Caco-2 (cell line): ENCODE measurements at regions not wholly inside any gene's neighbourhood (a gene's known extent, or its start where the extent isn't known, plus 50 kb on each side); places are given as distances from the start of the nearest gene placed in this dataset.

Experiments used
- BruUV-seq: library from RNA; stranded (reverse); fragments of 400-500 nt; replicated peaks from 2 replicates; lab custom pipeline; 2021; lab: Mats Ljungman, UMichigan
- CTCF ChIA-PET: fragments of 300-600 bp; sonication (Branson Sonifier 250); formaldehyde crosslinking; loops from one replicate; lab custom pipeline; 2022; ENCODE audit warnings: antibody characterized with exemption; lab: Charles Lee
- POLR2A ChIA-PET: fragments of 300-600 bp; sonication (Branson Sonifier 250); formaldehyde crosslinking; loops from one replicate; lab custom pipeline; 2022; ENCODE audit warnings: antibody characterized with exemption; lab: Charles Lee
- DNase-seq, 2 experiments: peaks; one replicate each; pipeline versions ENCODE4 v3.0.0 to v3.0.0-alpha.2; 2020 to 2022
- H3K27me3 ChIP-seq: replicated peaks from 2 replicates; pipeline ENCODE4 v1.6.0; 2011; ENCODE audit warnings: low read length; ENCODE audit not compliant: control insufficient read depth, insufficient read depth
- H3K36me3 ChIP-seq: 2 replicates; pipeline ENCODE4 v1.5.1; 2011; ENCODE audit warnings: low read length; ENCODE audit not compliant: control insufficient read depth, insufficient read depth
- H3K4me1 ChIP-seq: fragments of 250-450 bp; sonication (Bioruptor Pico); 2 replicates; pipeline ENCODE4 v1.5.1; 2020; ENCODE audit warnings: mild to moderate bottlenecking
- H3K4me3 ChIP-seq: 2 replicates; pipeline ENCODE4 v1.5.1; 2011; ENCODE audit warnings: low read depth, mild to moderate bottlenecking, control low read depth, low read length
- H3K9me3 ChIP-seq: fragments of 250-450 bp; sonication (Bioruptor Pico); 2 replicates; pipeline ENCODE4 v1.5.1; 2020; ENCODE audit warnings: mild to moderate bottlenecking, moderate library complexity
- H3K27ac Mint-ChIP-seq: one replicate; pipeline ENCODE4 v1.8.0; 2022; ENCODE audit warnings: mixed read lengths; ENCODE audit not compliant: unreplicated experiment
- H3K27me3 Mint-ChIP-seq: one replicate; pipeline ENCODE4 v1.8.0; 2022; ENCODE audit warnings: mixed read lengths; ENCODE audit not compliant: insufficient read depth, unreplicated experiment
- H3K36me3 Mint-ChIP-seq: one replicate; pipeline ENCODE4 v1.8.0; 2022; ENCODE audit warnings: mild to moderate bottlenecking, mixed read lengths; ENCODE audit not compliant: insufficient read depth, unreplicated experiment
- H3K4me1 Mint-ChIP-seq: one replicate; pipeline ENCODE4 v1.8.0; 2022; ENCODE audit warnings: low read depth, mixed read lengths; ENCODE audit not compliant: unreplicated experiment
- H3K4me3 Mint-ChIP-seq: one replicate; pipeline ENCODE4 v1.8.0; 2022; ENCODE audit warnings: mild to moderate bottlenecking, moderate library complexity, mixed read lengths; ENCODE audit not compliant: unreplicated experiment
- H3K9me3 Mint-ChIP-seq: one replicate; pipeline ENCODE4 v1.8.0; 2022; ENCODE audit warnings: mixed read lengths; ENCODE audit not compliant: unreplicated experiment
- intact Hi-C: fragments of 100-400 bp; cut with micrococcal nuclease; formaldehyde crosslinking; loops from one replicate; pipeline ENCODE4 v1.10.0; 2022; ENCODE audit not compliant: unreplicated experiment
- TF ChIP-seq, protein P1 (sequence below), 2 experiments: fragments of 200-600 bp in 1 of 2; IDR thresholded peaks; 1 replicate in 1 of 2; 2 replicates in 1 of 2; pipeline versions ENCODE4 v1.5.1 to v1.8.0; 2011 to 2022; ENCODE audit warnings: antibody characterized with exemption in 1 of 2, control low read depth in 1 of 2, inconsistent platforms in 1 of 2, low read depth in 1 of 2, low read length in 1 of 2, mild to moderate bottlenecking in 1 of 2, moderate library complexity in 1 of 2; ENCODE audit not compliant: insufficient read depth in 1 of 2, severe bottlenecking in 1 of 2, unreplicated experiment in 1 of 2

DNA sequence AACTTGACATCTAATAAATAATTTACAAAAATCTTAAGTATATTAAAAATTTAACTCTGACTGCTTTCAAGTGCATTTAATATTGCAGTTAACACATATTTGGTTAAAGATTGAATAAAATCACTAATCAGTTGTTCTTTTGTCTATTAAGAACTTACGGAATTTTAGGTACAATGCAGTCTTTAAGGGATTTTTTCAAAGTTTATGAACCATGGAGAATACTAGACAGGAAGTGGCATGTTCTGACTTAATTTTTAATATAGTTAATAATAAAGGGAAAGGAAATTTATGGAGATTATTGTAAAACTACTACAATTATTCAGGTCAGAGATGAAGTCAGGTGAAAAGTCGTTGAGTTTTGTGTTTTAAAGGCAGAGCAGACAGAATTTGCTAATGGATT is 240.9 kb downstream of the CALCRL start:
- H3K27ac Mint-ChIP-seq: no peak overlapping the region
- no peaks in the 10 kb centered on the region for H3K9me3 Mint-ChIP-seq
- DNase-seq: no peak
- ChIA-PET CTCF (no interaction called here), POLR2A (no interaction called here)
- Histone ChIP-seq H3K4me3 (no peak overlapping the region), H3K9me3 (no peaks in the 10 kb centered on the region), H3K4me1 (no peaks in the 10 kb centered on the region; the same call in 1 of the 2 replicates), H3K36me3 (no peaks in the 10 kb centered on the region), H3K27me3 (no peaks in the 10 kb centered on the region)
- intact Hi-C loops: no loop called here
- H3K36me3 Mint-ChIP-seq: no peaks in the 10 kb centered on the region
- H3K27me3 Mint-ChIP-seq: no peaks in the 10 kb centered on the region
- no peaks in the 10 kb centered on the region for H3K4me1 Mint-ChIP-seq
- TF ChIP-seq, protein P1, sequence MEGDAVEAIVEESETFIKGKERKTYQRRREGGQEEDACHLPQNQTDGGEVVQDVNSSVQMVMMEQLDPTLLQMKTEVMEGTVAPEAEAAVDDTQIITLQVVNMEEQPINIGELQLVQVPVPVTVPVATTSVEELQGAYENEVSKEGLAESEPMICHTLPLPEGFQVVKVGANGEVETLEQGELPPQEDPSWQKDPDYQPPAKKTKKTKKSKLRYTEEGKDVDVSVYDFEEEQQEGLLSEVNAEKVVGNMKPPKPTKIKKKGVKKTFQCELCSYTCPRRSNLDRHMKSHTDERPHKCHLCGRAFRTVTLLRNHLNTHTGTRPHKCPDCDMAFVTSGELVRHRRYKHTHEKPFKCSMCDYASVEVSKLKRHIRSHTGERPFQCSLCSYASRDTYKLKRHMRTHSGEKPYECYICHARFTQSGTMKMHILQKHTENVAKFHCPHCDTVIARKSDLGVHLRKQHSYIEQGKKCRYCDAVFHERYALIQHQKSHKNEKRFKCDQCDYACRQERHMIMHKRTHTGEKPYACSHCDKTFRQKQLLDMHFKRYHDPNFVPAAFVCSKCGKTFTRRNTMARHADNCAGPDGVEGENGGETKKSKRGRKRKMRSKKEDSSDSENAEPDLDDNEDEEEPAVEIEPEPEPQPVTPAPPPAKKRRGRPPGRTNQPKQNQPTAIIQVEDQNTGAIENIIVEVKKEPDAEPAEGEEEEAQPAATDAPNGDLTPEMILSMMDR (IDR thresholded peaks at IDR 0.05; ENCODE audit: insufficient read depth in 1 of 2, low read depth in 1 of 2, low read length in 1 of 2, severe bottlenecking in 1 of 2, unreplicated experiment in 1 of 2): no peak
- H3K4me3 Mint-ChIP-seq: no peak overlapping the region
- BruUV-seq: no TSS peak

DNA sequence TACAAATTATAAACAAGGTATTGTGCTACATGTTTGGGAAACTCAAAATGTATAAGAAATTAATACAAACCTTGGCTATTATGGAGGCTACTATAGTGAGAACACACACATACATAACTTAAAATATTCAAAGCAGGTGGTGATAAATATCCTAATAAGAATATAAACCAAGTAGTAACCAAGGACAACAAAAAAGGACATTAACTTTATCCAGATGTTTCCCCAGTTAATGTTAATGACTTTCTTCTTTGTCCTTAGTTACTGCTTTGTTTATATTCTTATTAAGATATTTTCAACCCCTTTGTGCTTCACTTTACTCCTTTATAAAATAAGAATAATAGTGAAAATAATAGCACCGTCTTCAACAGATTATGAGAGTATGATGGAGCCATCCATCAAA is 241.6 kb downstream of the CALCRL start:
- H3K4me3 Mint-ChIP-seq: no peak overlapping the region
- H3K36me3 Mint-ChIP-seq: no peaks in the 10 kb centered on the region
- TF ChIP-seq, protein P1 (IDR thresholded peaks at IDR 0.05; ENCODE audit: insufficient read depth in 1 of 2, low read depth in 1 of 2, low read length in 1 of 2, severe bottlenecking in 1 of 2, unreplicated experiment in 1 of 2): no peak
- Histone ChIP-seq H3K4me1 (no peaks in the 10 kb centered on the region; the same call in 1 of the 2 replicates), H3K9me3 (no peaks in the 10 kb centered on the region), H3K4me3 (no peak overlapping the region), H3K27me3 (no peaks in the 10 kb centered on the region), H3K36me3 (no peaks in the 10 kb centered on the region)
- intact Hi-C loops: no loop called here
- H3K27me3 Mint-ChIP-seq: no peaks in the 10 kb centered on the region
- no TSS peak for BruUV-seq
- ChIA-PET POLR2A (no interaction called here), CTCF (no interaction called here)
- no peaks in the 10 kb centered on the region for H3K4me1 Mint-ChIP-seq
- no peak for DNase-seq
- no peak overlapping the region for H3K27ac Mint-ChIP-seq
- H3K9me3 Mint-ChIP-seq: no peaks in the 10 kb centered on the region

DNA sequence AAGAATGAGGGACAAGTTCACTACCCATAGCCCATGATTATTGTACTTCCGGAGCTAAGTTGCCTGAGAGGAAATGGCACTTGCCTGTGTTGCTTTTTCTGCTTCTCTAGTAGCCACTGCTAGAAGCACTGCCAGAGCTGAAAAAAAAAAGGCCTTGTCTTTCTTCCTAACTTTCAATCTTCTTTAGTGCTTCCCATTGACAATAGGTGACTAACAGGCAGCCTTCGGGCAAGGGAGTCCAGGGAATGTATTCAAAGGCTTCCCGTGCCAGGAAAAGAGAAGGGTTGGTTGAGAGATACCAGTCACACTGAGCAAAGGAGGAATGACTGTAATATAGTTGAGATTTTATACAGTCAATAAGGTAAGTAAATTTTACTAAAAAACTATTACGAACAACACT is 242.0 kb downstream of the CALCRL start:
- no TSS peak for BruUV-seq
- Mint-ChIP-seq H3K36me3 (no peaks in the 10 kb centered on the region), H3K4me1 (no peaks in the 10 kb centered on the region), H3K4me3 (no peak overlapping the region), H3K27ac (no peak overlapping the region), H3K27me3 (no peaks in the 10 kb centered on the region), H3K9me3 (no peaks in the 10 kb centered on the region)
- TF ChIP-seq, protein P1 (IDR thresholded peaks at IDR 0.05; ENCODE audit: insufficient read depth in 1 of 2, low read depth in 1 of 2, low read length in 1 of 2, severe bottlenecking in 1 of 2, unreplicated experiment in 1 of 2): no peak
- Histone ChIP-seq H3K4me3 (no peak overlapping the region), H3K4me1 (no peaks in the 10 kb centered on the region; the same call in 1 of the 2 replicates), H3K36me3 (no peaks in the 10 kb centered on the region), H3K27me3 (no peaks in the 10 kb centered on the region), H3K9me3 (no peaks in the 10 kb centered on the region)
- ChIA-PET CTCF (no interaction called here), POLR2A (no interaction called here)
- DNase-seq: no peak
- intact Hi-C loops: no loop called here
